GM18508 (cell line): ENCODE measurements at regions not wholly inside any gene's neighbourhood (a gene's known extent, or its start where the extent isn't known, plus 50 kb on each side); places are given as distances from the start of the nearest gene placed in this dataset.

Source experiments
- ATAC-seq: cut with Tn5 transposase; IDR thresholded peaks from one replicate; pipeline ENCODE4 v1.9.1; 2021; ENCODE audit warnings: moderate number of reproducible peaks; ENCODE audit not compliant: insufficient read depth, unreplicated experiment

GRCh38 chr6:105492706-105493673 lies 90.1 kb upstream of the PREP start:
- ATAC-seq, result peak; percentile 63

- ATAC-seq, result no peak
Observed at GRCh38 chr6:105489216-105489530, 86.3 kb upstream of the PREP start.

- ATAC-seq, result no peak
Observed at GRCh38 chr6:105488516-105489215, 85.8 kb upstream of the PREP start.

- ATAC-seq, result no peak
Observed at GRCh38 chr6:105487040-105487790, 84.3 kb upstream of the PREP start.

GRCh38 chr6:105485456-105485855 lies 82.6 kb upstream of the PREP start:
- no peak for ATAC-seq

GRCh38 chr6:105484238-105485161 lies 81.6 kb upstream of the PREP start:
- no peak for ATAC-seq

- no peak for ATAC-seq
Observed at GRCh38 chr6:105483492-105483891, 80.6 kb upstream of the PREP start.

- ATAC-seq, result no peak
Observed at GRCh38 chr6:105482921-105483320, 80.0 kb upstream of the PREP start.

- no peak for ATAC-seq
Observed at GRCh38 chr6:105482227-105482844, 79.5 kb upstream of the PREP start.

GRCh38 chr6:105476978-105477377 lies 74.1 kb upstream of the PREP start:
- no peak for ATAC-seq

GRCh38 chr6:105474234-105474633 lies 71.4 kb upstream of the PREP start:
- ATAC-seq, result no peak

GRCh38 chr6:105469946-105470345 lies 67.1 kb upstream of the PREP start:
- ATAC-seq, result no peak

- ATAC-seq, result no peak
Observed at GRCh38 chr6:105468850-105469249, 66.0 kb upstream of the PREP start.

GRCh38 chr6:105460860-105461259 lies 58.0 kb upstream of the PREP start:
- no peak for ATAC-seq

- ATAC-seq, result no peak
Observed at GRCh38 chr6:105459864-105460263, 57.0 kb upstream of the PREP start.

- ATAC-seq, result peak; percentile 88
Observed at GRCh38 chr6:105459049-105459448, 56.2 kb upstream of the PREP start.

GRCh38 chr6:105458551-105458950 lies 55.7 kb upstream of the PREP start:
- ATAC-seq, result no peak

- ATAC-seq, result no peak
Observed at GRCh38 chr6:105458084-105458483, 55.2 kb upstream of the PREP start.

GRCh38 chr6:105453968-105454367 lies 51.1 kb upstream of the PREP start:
- ATAC-seq, result no peak
